HCT116 (cell line): ENCODE measurements at regions not wholly inside any gene's neighbourhood (a gene's known extent, or its start where the extent isn't known, plus 50 kb on each side); places are given as distances from the start of the nearest gene placed in this dataset.

Experiments used
- ATAC-seq: fragments of 200-7000 bp; cut with Tn5 transposase; 2 replicates; pipeline ENCODE4 v1.9.1; 2020; ENCODE audit warnings: mild to moderate bottlenecking, moderate library complexity
- BruUV-seq: library from RNA; stranded (reverse); fragments of 400-500 nt; replicated peaks from 2 replicates; lab custom pipeline; 2021; lab: Mats Ljungman, UMichigan
- CTCF ChIA-PET: fragments of 300-600 bp; sonication (Branson Sonifier 250); formaldehyde crosslinking; loops from one replicate; lab custom pipeline; 2021; ENCODE audit warnings: antibody characterized with exemption; lab: Charles Lee
- POLR2A ChIA-PET: fragments of 300-600, 350-600 bp; sonication (Branson Sonifier 250); formaldehyde crosslinking; loops from one replicate; lab custom pipeline; 2021; ENCODE audit warnings: antibody characterized with exemption; lab: Charles Lee
- RAD21 ChIA-PET, 2 experiments: fragments of 300-600 bp; sonication (Branson Sonifier 250); formaldehyde crosslinking; loops; one replicate each; lab custom pipeline; 2023; ENCODE audit warnings: low total read pairs in 2 of 2; ENCODE audit not compliant: uncharacterized antibody in 2 of 2, unreplicated experiment in 2 of 2, low non-redundant PET in 1 of 2; lab: Charles Lee
- DNase-seq: peaks from one replicate; pipeline ENCODE4 v3.0.0-alpha.2; 2010; ENCODE audit warnings: low read depth, low spot score
- H2AFZ ChIP-seq: fragments of 200-600 bp; shearing (Covaris generic), sonication (generic); 2 replicates; pipeline ENCODE4 v1.6.1; 2017; ENCODE audit warnings: low read depth, mixed run types, mixed read lengths, antibody characterized with exemption, low read length; ENCODE audit not compliant: poor library complexity, severe bottlenecking
- H3K27ac ChIP-seq: 2 replicates; pipeline ENCODE4 v1.5.1; 2012; ENCODE audit warnings: low read depth, low read length
- H3K27me3 ChIP-seq: fragments of 200-600 bp; sonication (generic); 2 replicates; pipeline ENCODE4 v1.6.1; 2016; ENCODE audit warnings: mixed run types, low read length, mixed read lengths; ENCODE audit not compliant: insufficient read depth
- H3K36me3 ChIP-seq, 2 experiments: fragments of 200-500 bp in 1 of 2; fragments of 200-600 bp in 1 of 2; sonication (Bioruptor generic) in 1 of 2; sonication (generic) in 1 of 2; 2 replicates each; pipeline versions ENCODE4 v1.5.1 to v1.6.1; 2014 to 2016; ENCODE audit warnings: low read length in 2 of 2, inconsistent platforms in 1 of 2, mixed read lengths in 1 of 2, mixed run types in 1 of 2; ENCODE audit not compliant: insufficient read depth in 2 of 2, control insufficient read depth in 1 of 2
- H3K4me1 ChIP-seq, 2 experiments: fragments of 200-600 bp in 1 of 2; sonication (generic) in 1 of 2; 2 replicates each; pipeline versions ENCODE4 v1.5.1 to v1.6.1; 2012 to 2017; ENCODE audit warnings: low read length in 2 of 2, inconsistent platforms in 1 of 2, mild to moderate bottlenecking in 1 of 2, mixed read lengths in 1 of 2, mixed run types in 1 of 2, moderate library complexity in 1 of 2; ENCODE audit not compliant: insufficient read depth in 2 of 2, control insufficient read depth in 1 of 2
- H3K4me2 ChIP-seq: fragments of 200-600 bp; sonication (generic); 2 replicates; pipeline ENCODE4 v1.6.1; 2017; ENCODE audit warnings: mixed run types, low read length, mixed read lengths
- H3K4me3 ChIP-seq, 2 experiments: fragments of 200-600 bp in 1 of 2; sonication (generic) in 1 of 2; replicated peaks in 1 of 2; 2 replicates each; pipeline ENCODE4 v1.5.1; 2011 to 2016; ENCODE audit warnings: low read length in 2 of 2, control low read depth in 1 of 2, low read depth in 1 of 2, mild to moderate bottlenecking in 1 of 2, mixed read lengths in 1 of 2, mixed run types in 1 of 2
- H3K79me2 ChIP-seq: fragments of 200-600 bp; sonication (generic); 2 replicates; pipeline ENCODE4 v1.6.1; 2017; ENCODE audit warnings: mild to moderate bottlenecking, mixed run types, low read length, moderate library complexity, mixed read lengths; ENCODE audit not compliant: insufficient read depth
- H3K9ac ChIP-seq: fragments of 200-600 bp; sonication (generic); 2 replicates; pipeline ENCODE4 v1.6.1; 2016; ENCODE audit warnings: low read length, mixed read lengths
- H3K9me2 ChIP-seq: fragments of 200-600 bp; sonication (generic), shearing (Covaris generic); 2 replicates; pipeline ENCODE4 v1.6.1; 2017; ENCODE audit warnings: mixed run types, mild to moderate bottlenecking, moderate library complexity; ENCODE audit not compliant: insufficient read depth
- H3K9me3 ChIP-seq, 2 experiments: fragments of 200-500 bp in 1 of 2; fragments of 200-600 bp in 1 of 2; sonication (Bioruptor generic) in 1 of 2; sonication (generic) in 1 of 2; 2 replicates each; pipeline ENCODE4 v1.6.1; 2014 to 2017; ENCODE audit warnings: low read length in 2 of 2, mixed read lengths in 2 of 2, inconsistent platforms in 1 of 2, low read depth in 1 of 2, mild to moderate bottlenecking in 1 of 2, mixed run types in 1 of 2, moderate library complexity in 1 of 2; ENCODE audit not compliant: control insufficient read depth in 1 of 2, insufficient read depth in 1 of 2
- H4K20me1 ChIP-seq: fragments of 200-600 bp; sonication (generic), shearing (Covaris generic); 2 replicates; pipeline ENCODE4 v1.6.1; 2017; ENCODE audit warnings: mixed run types, mild to moderate bottlenecking, moderate library complexity; ENCODE audit not compliant: insufficient read depth
- ATF3 ChIP-seq: IDR thresholded peaks from 2 replicates; pipeline ENCODE4 v1.6.1; 2012
- CBX3 ChIP-seq: IDR thresholded peaks from 2 replicates; pipeline ENCODE4 v1.6.1; 2012; ENCODE audit warnings: low read depth
- CTCF ChIP-seq, 3 experiments: fragments of 200-600 bp in 1 of 3; sonication (generic) in 1 of 3; IDR thresholded peaks in 2 of 3; conservative IDR thresholded peaks in 1 of 3; 2 replicates each; pipeline ENCODE4 v1.5.1; 2012 to 2017; ENCODE audit warnings: low read depth in 2 of 3, low read length in 2 of 3, antibody characterized with exemption in 1 of 3, borderline replicate concordance in 1 of 3, control low read depth in 1 of 3, mild to moderate bottlenecking in 1 of 3, mixed read lengths in 1 of 3, mixed run types in 1 of 3, moderate library complexity in 1 of 3; ENCODE audit not compliant: insufficient read depth in 1 of 3
- EGR1 ChIP-seq: IDR thresholded peaks from 2 replicates; pipeline ENCODE4 v1.6.1; 2012; ENCODE audit warnings: low read depth
- EZH2phosphoT487 ChIP-seq: fragments of 200-600 bp; IDR thresholded peaks from 2 replicates; pipeline ENCODE4 v1.6.1; 2018; ENCODE audit warnings: antibody characterized with exemption, borderline replicate concordance
- FOSL1 ChIP-seq: IDR thresholded peaks from 2 replicates; pipeline ENCODE4 v1.6.1; 2012; ENCODE audit warnings: low read depth
- JUND ChIP-seq: IDR thresholded peaks from 2 replicates; pipeline ENCODE4 v1.6.1; 2012
- POLR2A ChIP-seq: IDR thresholded peaks from 2 replicates; pipeline ENCODE4 v1.7.0; 2011; ENCODE audit warnings: borderline replicate concordance; ENCODE audit not compliant: insufficient read depth, insufficient read length; ENCODE audit errors: extremely low read depth
- SIN3A ChIP-seq: IDR thresholded peaks from 2 replicates; pipeline ENCODE4 v1.6.1; 2012; ENCODE audit warnings: low read depth
- SP1 ChIP-seq: IDR thresholded peaks from 2 replicates; pipeline ENCODE4 v1.6.1; 2012; ENCODE audit warnings: low read depth
- TCF7L2 ChIP-seq: IDR thresholded peaks from 2 replicates; pipeline ENCODE4 v1.7.0; 2011; ENCODE audit warnings: borderline replicate concordance, inconsistent platforms; ENCODE audit not compliant: insufficient read depth, insufficient read length; ENCODE audit errors: extremely low read depth
- ZFX ChIP-seq: fragments of 450-650 bp; IDR thresholded peaks from 2 replicates; pipeline ENCODE4 v1.6.1; 2017
- ZNF274 ChIP-seq: fragments of 200-500 bp; sonication (Bioruptor generic); IDR thresholded peaks from 2 replicates; pipeline ENCODE4 v1.6.1; 2014; ENCODE audit warnings: mild to moderate bottlenecking, low read depth, low read length, inconsistent platforms
- intact Hi-C: fragments of 100-400 bp; cut with micrococcal nuclease; formaldehyde crosslinking; loops from 2 replicates; pipeline ENCODE4 v1.10.0; 2022

- ChIA-PET CTCF (no interaction called here), RAD21 (no interaction called here), POLR2A (no interaction called here)
- intact Hi-C loops, result no loop called here
- H3K36me3 ChIP-seq, result no peaks in the 10 kb centered on the region
- no peaks in the 10 kb centered on the region for H3K9me3 ChIP-seq
- no peaks in the 10 kb centered on the region for H3K4me1 ChIP-seq
- no TSS peak for BruUV-seq
- no peak overlapping the region for H2AFZ ChIP-seq
- H3K27ac ChIP-seq, result no peak overlapping the region
- no peaks in the 10 kb centered on the region for H4K20me1 ChIP-seq
- H3K4me3 ChIP-seq, result no peak overlapping the region
- no peak overlapping the region for H3K9ac ChIP-seq
- H3K9me2 ChIP-seq, result no peaks in the 10 kb centered on the region
- ATAC-seq, result no peak
- DNase-seq, result no peak
- H3K4me2 ChIP-seq, result no peak overlapping the region
- H3K27me3 ChIP-seq, result no peaks in the 10 kb centered on the region
- TF ChIP-seq ZNF274, result no peak
- no peak for TF ChIP-seq CBX3
- no peak for TF ChIP-seq JUND
- no peak for TF ChIP-seq EZH2phosphoT487
- TF ChIP-seq POLR2A, result no peak
- no peak for TF ChIP-seq TCF7L2
- no peak for TF ChIP-seq CTCF (IDR thresholded peaks at IDR 0.05 in 2 of 3, conservative IDR thresholded peaks at IDR 0.05 in 1 of 3; ENCODE audit: borderline replicate concordance in 1 of 3, insufficient read depth in 1 of 3, low read depth in 2 of 3, low read length in 2 of 3)
- no peak for TF ChIP-seq SIN3A
- TF ChIP-seq EGR1, result no peak
- no peak for TF ChIP-seq SP1
- no peak for TF ChIP-seq ZFX
- no peak for TF ChIP-seq ATF3
- no peak for TF ChIP-seq FOSL1
- H3K79me2 ChIP-seq, result no peaks in the 10 kb centered on the region
These were observed 83.3 kb downstream of the EDEM1 start for GRCh38 chr3:5270666-5271371.
